Posterior vena cava (tissue), 2 donors: ENCODE measurements at regions not wholly inside any gene's neighbourhood (a gene's known extent, or its start where the extent isn't known, plus 50 kb on each side); places are given as distances from the start of the nearest gene placed in this dataset.
A peak's percentile ranks its signal among the peaks of the same experiment; 100 is the strongest.
"Not testable (repeated sequence)": the region's sequence is repeated elsewhere in the genome, so short reads cannot be mapped to it uniquely, and the experiment has no call there.

Source experiments
- DNase-seq: peaks from one replicate; pipeline ENCODE4 v3.0.0-alpha.2; 2020; ENCODE audit warnings: low spot score
- intact Hi-C, 2 donors: fragments of 100-400 bp; cut with DNase I; formaldehyde crosslinking; loops; one replicate each; pipeline versions ENCODE4 v1.14.1 to v1.14.2; 2022 to 2023
- donor health status: DM: yes; HTN: yes; CAD: no.
- donor health status: DM: yes; HTN: yes; CAD: no.

DNA sequence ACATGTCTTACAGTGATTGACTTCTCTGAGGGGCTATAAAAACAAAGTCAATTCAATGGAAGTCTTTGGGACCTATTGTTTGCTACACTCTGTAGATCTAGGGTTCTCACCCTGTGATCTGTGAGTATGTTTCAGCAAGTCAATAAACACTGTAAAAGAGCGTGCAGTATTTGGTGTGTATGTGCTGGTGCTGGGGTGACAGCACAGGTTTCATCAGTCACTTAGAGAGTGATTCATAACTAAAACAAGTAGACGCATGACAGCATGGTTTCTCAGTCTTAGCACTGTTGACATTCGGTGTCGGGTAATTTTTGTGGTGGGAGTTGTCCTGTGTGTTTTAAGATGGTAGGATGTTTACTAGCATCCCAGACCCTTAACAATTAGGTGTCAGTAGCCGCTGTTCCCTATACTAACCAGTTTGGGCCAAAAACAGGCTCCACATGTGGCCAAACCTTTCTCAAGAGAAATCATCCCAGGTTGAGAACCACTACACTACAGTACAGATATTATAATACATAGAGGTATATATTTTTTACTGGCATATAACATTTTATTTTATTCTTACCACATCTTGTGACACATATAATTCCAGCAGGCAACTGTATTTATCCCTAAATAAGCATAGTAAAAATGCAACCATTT is 411.8 kb downstream of the ARL4A start:
- DNase-seq: no peak
- intact Hi-C loops: no loop called here

GRCh38 chr7:13104128-13104527 is 416.7 kb downstream of the ARL4A start:
- no peak for DNase-seq
- intact Hi-C loops: no loop called here

DNA sequence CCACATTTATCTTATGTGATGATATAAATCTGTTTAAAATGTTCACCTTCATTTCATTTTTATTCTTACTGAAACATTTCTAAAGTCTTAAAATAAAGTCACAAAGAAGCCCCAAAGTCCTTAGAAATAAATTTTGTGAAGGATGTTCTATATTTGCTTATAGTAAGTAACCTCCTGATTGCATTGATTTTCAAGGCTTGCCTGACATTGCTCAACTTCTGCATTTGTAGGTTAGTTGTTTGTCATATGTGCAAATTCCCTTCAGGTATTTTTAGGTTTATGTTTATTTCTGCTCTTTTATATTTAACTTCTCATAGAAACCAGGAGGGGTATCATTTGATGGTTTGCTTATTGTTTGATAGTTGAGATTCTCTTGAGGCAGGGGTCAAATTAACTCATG is 417.8 kb downstream of the ARL4A start:
- DNase-seq: no peak
- intact Hi-C loops: no loop called here

DNA sequence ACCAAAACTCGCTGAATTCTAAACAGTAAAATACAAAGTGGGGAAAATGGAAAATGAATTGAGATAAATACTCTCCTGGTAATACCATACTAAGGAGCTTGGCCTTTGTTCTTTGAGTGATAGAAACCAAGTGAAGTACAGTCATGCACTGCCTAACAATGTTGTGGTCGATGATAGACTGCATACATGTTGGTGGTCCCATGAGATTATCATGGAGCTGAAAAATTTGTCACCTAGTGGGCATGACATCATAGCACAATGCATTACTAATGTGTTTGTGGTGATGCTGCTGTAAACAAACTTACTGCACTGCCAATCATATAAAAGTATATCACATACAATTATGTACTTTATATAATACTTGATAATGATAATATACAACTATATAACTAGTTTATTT is 419.1 kb downstream of the ARL4A start:
- intact Hi-C loops: no loop called here
- DNase-seq: no peak

DNA sequence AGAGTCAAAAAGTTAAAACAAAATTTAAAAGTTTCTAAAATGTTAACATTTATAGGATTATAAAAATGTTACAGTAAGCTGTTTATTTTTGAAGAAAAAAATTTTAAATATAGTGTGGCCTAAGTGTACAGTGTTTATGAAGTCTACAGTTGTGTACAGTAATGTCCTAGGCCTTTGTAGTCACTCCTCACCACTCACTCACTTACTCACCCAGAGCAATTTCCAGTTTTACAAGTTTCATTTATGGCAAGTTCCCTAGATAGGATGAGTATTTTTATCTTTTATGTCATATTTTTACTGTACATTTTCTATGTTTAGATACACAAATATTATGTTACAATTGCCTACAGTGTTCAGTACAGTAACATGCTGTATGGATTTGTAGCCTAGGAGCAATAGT is 419.9 kb downstream of the ARL4A start:
- intact Hi-C loops: no loop called here
- no peak for DNase-seq

- intact Hi-C loops: no loop called here
- DNase-seq: no peak
These were observed 420.6 kb downstream of the ARL4A start for GRCh38 chr7:13108061-13108460.

GRCh38 chr7:13109201-13109600 is 421.8 kb downstream of the ARL4A start:
- intact Hi-C loops: no loop called here
- no peak for DNase-seq

DNA sequence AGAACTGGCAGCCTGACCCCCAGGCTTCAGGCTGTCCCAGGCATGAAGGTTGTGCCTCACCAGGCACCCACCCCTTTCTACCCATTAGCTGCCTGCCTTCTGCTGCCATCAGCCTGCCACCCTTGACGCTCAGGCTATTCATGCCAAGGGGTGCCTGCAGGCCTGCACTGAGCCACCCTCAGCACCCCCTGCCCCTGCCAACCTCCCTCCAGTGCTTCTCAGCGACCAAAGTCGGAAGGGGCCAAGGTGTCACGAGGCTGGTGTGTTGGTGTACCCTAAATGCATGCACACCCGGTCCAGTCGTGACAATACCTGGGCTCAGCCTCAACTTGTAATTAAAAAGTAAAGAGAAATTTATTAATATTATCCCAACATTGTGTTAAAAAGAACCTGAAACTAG is 422.7 kb downstream of the ARL4A start:
- intact Hi-C loops: loop anchor here in 1 of 2 donors (5.0 kb wide), 1 partner anchor 442 kb away; no protein-coding TSS in a partner anchor
- DNase-seq: peak; percentile 59

- DNase-seq: no peak
- intact Hi-C loops: loop anchor here in 1 of 2 donors (5.0 kb wide), 1 partner anchor 441 kb away; no protein-coding TSS in a partner anchor
These were observed 423.8 kb downstream of the ARL4A start for GRCh38 chr7:13111230-13111629.

DNA sequence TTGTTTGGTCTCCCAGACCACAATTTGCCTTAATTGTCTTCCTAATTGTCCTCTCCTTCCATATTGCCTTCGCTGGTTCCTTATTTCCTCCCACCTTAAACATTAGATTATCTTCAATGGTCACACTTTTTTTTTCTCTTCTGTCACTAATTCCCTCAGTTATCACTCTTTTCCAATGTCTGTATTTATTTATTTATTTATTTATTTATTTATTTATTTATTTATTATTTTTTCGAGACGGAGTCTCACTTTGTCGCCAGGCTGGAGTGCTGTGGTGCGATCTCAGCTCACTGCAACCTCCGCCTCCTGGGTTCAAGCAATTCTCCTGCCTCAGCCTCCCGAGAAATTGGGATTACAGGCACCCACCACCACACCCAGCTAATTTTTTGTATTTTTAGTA is 426.8 kb downstream of the ARL4A start:
- intact Hi-C loops: loop anchor here in 1 of 2 donors (5.0 kb wide), 1 partner anchor 438 kb away; no protein-coding TSS in a partner anchor
- not testable (repeated sequence) for DNase-seq

DNA sequence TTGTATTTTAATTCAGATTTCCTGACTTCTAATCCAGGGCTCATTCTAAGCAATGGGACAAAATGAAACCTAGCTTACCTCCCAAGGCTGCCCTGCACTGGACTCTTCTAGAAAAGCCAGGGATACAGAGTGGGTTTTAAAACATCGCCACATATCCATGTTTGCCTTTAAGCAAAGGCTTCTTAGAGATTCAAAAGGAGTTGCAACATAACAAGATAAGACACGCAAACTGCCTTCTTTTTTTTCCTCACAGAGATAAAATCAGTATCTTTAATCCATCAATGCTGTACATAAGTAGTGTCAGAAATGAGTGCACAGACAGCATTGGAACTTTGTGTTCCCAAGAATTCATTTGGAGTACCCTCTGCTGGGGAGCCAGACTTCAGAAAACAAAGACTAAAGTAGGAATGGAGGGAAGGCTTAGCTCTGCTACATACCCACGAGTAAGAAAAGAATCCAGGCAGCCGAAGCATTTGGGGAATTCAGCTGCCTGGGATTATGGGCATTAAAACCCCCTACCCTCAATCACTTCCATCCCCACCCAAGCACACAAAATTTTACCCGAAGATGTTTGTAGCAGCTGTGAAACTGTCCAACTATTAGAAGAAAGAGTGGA is 427.8 kb downstream of the ARL4A start:
- intact Hi-C loops: no loop called here
- no peak for DNase-seq

- intact Hi-C loops: no loop called here
- no peak for DNase-seq
These were observed 428.4 kb downstream of the ARL4A start for GRCh38 chr7:13115855-13116254.

DNA sequence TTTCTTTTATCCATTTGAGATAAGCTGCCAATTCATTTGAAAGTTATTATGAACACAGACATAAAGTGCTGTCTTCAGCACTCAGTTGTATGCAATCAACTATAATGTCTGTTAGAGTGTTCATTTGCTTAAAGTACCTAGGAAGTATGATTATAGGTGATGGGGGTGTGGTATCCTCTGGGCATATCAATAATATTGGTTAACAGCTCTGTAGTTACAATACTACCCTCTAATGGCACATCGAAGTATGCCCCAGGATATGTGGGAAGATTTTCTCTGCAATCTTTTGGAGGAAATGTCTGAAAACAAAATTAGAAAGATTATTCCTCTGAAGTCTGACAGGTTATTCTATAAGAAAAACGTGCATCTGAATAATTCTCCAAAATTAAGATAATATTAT is 429.7 kb downstream of the ARL4A start:
- intact Hi-C loops: no loop called here

DNA sequence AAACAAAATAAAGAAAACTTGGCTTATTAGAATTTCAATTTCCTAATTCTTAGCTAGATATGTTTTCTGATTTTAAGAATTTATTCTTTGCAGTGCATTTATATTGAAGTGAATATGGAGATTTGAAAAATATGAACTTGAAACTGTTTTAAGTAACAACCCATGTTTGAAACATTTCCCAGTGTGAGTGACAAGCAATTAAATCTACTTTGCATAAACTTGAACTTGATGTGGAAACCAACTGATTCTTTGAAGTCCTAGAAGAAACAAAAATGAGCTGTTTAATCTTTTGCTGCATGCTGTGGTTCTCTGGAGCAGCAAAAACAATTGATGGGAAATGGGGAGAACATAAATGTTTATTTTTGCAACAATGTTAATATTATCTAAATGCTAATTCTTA is 430.2 kb downstream of the ARL4A start:
- intact Hi-C loops: no loop called here
- no peak for DNase-seq

More for the DNA sequence above, 429.7 kb downstream of the ARL4A start:
- DNase-seq: no peak

GRCh38 chr7:13124629-13125028 is 437.2 kb downstream of the ARL4A start:
- DNase-seq, intact Hi-C loops: not testable (repeated sequence)

GRCh38 chr7:13126347-13126746 is 438.9 kb downstream of the ARL4A start:
- peak; percentile 57 for DNase-seq

GRCh38 chr7:13130321-13130720 is 442.9 kb downstream of the ARL4A start:
- no peak for DNase-seq
- intact Hi-C loops: no loop called here

More at GRCh38 chr7:13126347-13126746, 438.9 kb downstream of the ARL4A start:
- intact Hi-C loops: no loop called here

DNA sequence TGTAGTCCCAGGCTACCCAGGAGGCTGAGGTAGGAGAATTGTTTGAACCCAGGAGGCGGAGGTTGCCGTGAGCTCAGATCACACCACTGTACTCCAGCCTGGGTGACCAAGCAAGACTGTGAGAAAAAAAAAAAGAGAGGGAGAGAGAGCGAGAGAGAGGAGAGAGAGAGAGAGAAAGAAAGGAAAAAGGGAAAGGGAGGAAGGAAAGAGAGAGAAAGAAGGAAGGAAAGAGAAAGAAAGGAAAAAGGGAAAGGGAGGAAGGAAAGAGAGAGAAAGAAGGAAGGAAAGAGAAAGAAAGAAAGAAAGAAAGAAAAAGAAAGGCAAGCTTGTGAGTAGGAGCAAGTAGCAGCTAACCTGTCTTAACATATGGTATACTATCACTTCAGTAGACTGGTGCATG is 443.5 kb downstream of the ARL4A start:
- DNase-seq, intact Hi-C loops: not testable (repeated sequence)

GRCh38 chr7:13132314-13132713 is 444.9 kb downstream of the ARL4A start:
- intact Hi-C loops: no loop called here
- DNase-seq: no peak

DNA sequence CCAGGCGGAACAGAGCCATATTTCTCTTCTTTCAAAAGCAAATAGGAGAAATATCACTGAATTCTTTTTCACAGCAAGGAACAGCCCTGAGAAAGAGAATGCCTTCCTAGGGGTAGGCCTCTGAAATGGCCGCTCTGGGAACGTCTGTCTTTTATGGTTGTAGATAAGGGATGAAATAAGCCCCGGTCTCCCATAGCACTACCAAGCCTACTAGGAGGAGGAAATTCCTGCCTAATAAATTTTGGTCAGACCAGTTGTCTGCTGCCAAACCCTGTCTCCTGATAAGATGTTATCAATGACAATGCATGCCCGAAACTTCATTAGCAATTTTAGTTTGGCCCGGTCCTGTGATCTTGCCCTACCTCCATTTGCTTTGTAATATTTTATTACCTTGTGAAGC is 448.9 kb downstream of the ARL4A start:
- DNase-seq, intact Hi-C loops: not testable (repeated sequence)

DNA sequence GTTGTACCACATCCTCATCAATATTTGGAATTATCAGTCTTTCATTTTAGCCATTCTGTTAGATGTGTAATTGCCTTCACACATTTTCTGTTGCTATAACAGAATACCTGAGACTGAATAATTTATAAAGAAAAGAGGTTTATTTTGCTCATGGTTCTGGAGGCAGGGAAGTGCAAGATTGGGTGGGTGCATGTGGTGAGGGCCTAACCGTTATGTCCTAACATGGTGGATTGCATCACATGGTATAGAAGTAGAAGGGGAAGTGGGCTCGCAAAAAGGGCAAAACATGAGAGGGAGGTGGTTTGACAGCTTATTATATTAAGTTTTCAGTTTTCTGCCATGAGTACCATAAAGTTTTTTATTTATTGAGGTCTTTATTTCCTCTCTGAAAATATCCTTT is 452.0 kb downstream of the ARL4A start:
- intact Hi-C loops: no loop called here
- no peak for DNase-seq
